ENCODE measurements at regions not wholly inside any gene's neighbourhood (a gene's known extent, or its start where the extent isn't known, plus 50 kb on each side); places are given as distances from the start of the nearest gene placed in this dataset.
A peak's percentile ranks its signal among the peaks of the same experiment; 100 is the strongest.

- Histone ChIP-seq H3K79me2 (ENCODE audit: low read length) (no peaks in the 10 kb centered on the region), H3K9ac (ENCODE audit: low read length) (no peak overlapping the region), H4K20me1 (ENCODE audit: low read length) (no peaks in the 10 kb centered on the region), H3K36me3 (ENCODE audit: low read depth, low read length) (no peaks in the 10 kb centered on the region), H3K4me2 (ENCODE audit: low read length) (no peak overlapping the region), H3F3A (ENCODE audit: low read length, unreplicated experiment) (no peaks in the 10 kb centered on the region), H3K27me3 (ENCODE audit: low read length) (no peaks in the 10 kb centered on the region), H3K4me3 (ENCODE audit: low read length) (no peak overlapping the region), H2AFZ (ENCODE audit: low read length) (no peak overlapping the region), H3K9me2 (replicated peaks; ENCODE audit: low read length) (no peaks in the 10 kb centered on the region), H3K9me3 (ENCODE audit: low read length) (no peaks in the 10 kb centered on the region), H3K27ac (ENCODE audit: low read length) (no peak overlapping the region), H3K4me1 (ENCODE audit: insufficient read depth, low read length) (peaks cover 9% of the 10 kb centered on the region)
- DNase-seq (no peak), ATAC-seq (no peak)
- intact Hi-C loops (cut with micrococcal nuclease) = no loop called here
- POLR2A ChIA-PET (ENCODE audit: unreplicated experiment) = no interaction called here
- TF ChIP-seq EZH2phosphoT487 (IDR thresholded peaks at IDR 0.05; ENCODE audit: borderline replicate concordance, low read length) (no peak), CTCF (conservative IDR thresholded peaks at IDR 0.05; ENCODE audit: low read depth, low read length) (no peak), EZH2 (IDR thresholded peaks at IDR 0.05; ENCODE audit: low read length, unreplicated experiment) (no peak)
- CTCF ChIA-PET = no interaction called here
- BruUV-seq (replicated peaks) = no TSS peak
Observed at GRCh38 chr2:62643100-62643471, 62.4 kb upstream of the EHBP1 start.

GRCh38 chr2:62642429-62643099 is 62.9 kb upstream of the EHBP1 start:
- H3K4me2 ChIP-seq (ENCODE audit: low read length) = no peak overlapping the region
- H3K9me2 ChIP-seq (replicated peaks; ENCODE audit: low read length) = no peaks in the 10 kb centered on the region
- H3K4me3 ChIP-seq (ENCODE audit: low read length) = no peak overlapping the region
- no peak overlapping the region for H3K9ac ChIP-seq (ENCODE audit: low read length)
- TF ChIP-seq CTCF (conservative IDR thresholded peaks at IDR 0.05; ENCODE audit: low read depth, low read length) (no peak), EZH2 (IDR thresholded peaks at IDR 0.05; ENCODE audit: low read length, unreplicated experiment) (no peak), EZH2phosphoT487 (IDR thresholded peaks at IDR 0.05; ENCODE audit: borderline replicate concordance, low read length) (no peak)
- no peak overlapping the region for H3K27ac ChIP-seq (ENCODE audit: low read length)
- DNase-seq = no peak
- H3K27me3 ChIP-seq (ENCODE audit: low read length) = no peaks in the 10 kb centered on the region
- ATAC-seq = no peak
- ChIA-PET POLR2A (ENCODE audit: unreplicated experiment) (no interaction called here), CTCF (no interaction called here)
- H2AFZ ChIP-seq (ENCODE audit: low read length) = no peak overlapping the region
- no peaks in the 10 kb centered on the region for H3K79me2 ChIP-seq (ENCODE audit: low read length)
- H3F3A ChIP-seq (ENCODE audit: low read length, unreplicated experiment) = no peaks in the 10 kb centered on the region
- no TSS peak for BruUV-seq (replicated peaks)
- H3K4me1 ChIP-seq (ENCODE audit: insufficient read depth, low read length) = peaks cover 9% of the 10 kb centered on the region
- no peaks in the 10 kb centered on the region for H3K9me3 ChIP-seq (ENCODE audit: low read length)
- intact Hi-C loops (cut with micrococcal nuclease) = no loop called here
- no peaks in the 10 kb centered on the region for H4K20me1 ChIP-seq (ENCODE audit: low read length)
- H3K36me3 ChIP-seq (ENCODE audit: low read depth, low read length) = no peaks in the 10 kb centered on the region

- H3K79me2 ChIP-seq (ENCODE audit: low read length) = no peaks in the 10 kb centered on the region
- ChIA-PET POLR2A (ENCODE audit: unreplicated experiment) (no interaction called here), CTCF (no interaction called here)
- no TSS peak for BruUV-seq (replicated peaks)
- H3K36me3 ChIP-seq (ENCODE audit: low read depth, low read length) = no peaks in the 10 kb centered on the region
- H3K4me1 ChIP-seq (ENCODE audit: insufficient read depth, low read length) = peaks cover 9% of the 10 kb centered on the region
- H3K27ac ChIP-seq (ENCODE audit: low read length) = no peak overlapping the region
- no peaks in the 10 kb centered on the region for H3K9me2 ChIP-seq (replicated peaks; ENCODE audit: low read length)
- H3K4me2 ChIP-seq (ENCODE audit: low read length) = 0 out of 2 replicates have a peak overlapping the region, but pooled peaks have one; percentile 5
- ATAC-seq (no peak), DNase-seq (no peak)
- no peaks in the 10 kb centered on the region for H3K9me3 ChIP-seq (ENCODE audit: low read length)
- no peaks in the 10 kb centered on the region for H3K27me3 ChIP-seq (ENCODE audit: low read length)
- H4K20me1 ChIP-seq (ENCODE audit: low read length) = no peaks in the 10 kb centered on the region
- 0 out of 2 replicates have a peak overlapping the region, but pooled peaks have one; percentile 33 for H2AFZ ChIP-seq (ENCODE audit: low read length)
- TF ChIP-seq CTCF (conservative IDR thresholded peaks at IDR 0.05; ENCODE audit: low read depth, low read length) = no peak
- TF ChIP-seq EZH2 (IDR thresholded peaks at IDR 0.05; ENCODE audit: low read length, unreplicated experiment) = no peak
- no peak for TF ChIP-seq EZH2phosphoT487 (IDR thresholded peaks at IDR 0.05; ENCODE audit: borderline replicate concordance, low read length)
- no peak overlapping the region for H3K4me3 ChIP-seq (ENCODE audit: low read length)
- H3F3A ChIP-seq (ENCODE audit: low read length, unreplicated experiment) = no peaks in the 10 kb centered on the region
- no peak overlapping the region for H3K9ac ChIP-seq (ENCODE audit: low read length)
- intact Hi-C loops (cut with micrococcal nuclease) = no loop called here
Observed at GRCh38 chr2:62641936-62642335, 63.6 kb upstream of the EHBP1 start.

Measured in PC-3 (cell line).